Keratinocyte (primary cell): ENCODE measurements at regions not wholly inside any gene's neighbourhood (a gene's known extent, or its start where the extent isn't known, plus 50 kb on each side); places are given as distances from the start of the nearest gene placed in this dataset.

Experiments
- CTCF ChIP-seq, 3 experiments: IDR thresholded peaks in 1 of 3; conservative IDR thresholded peaks in 1 of 3; optimal IDR thresholded peaks in 1 of 3; 2 replicates in 2 of 3; 3 replicates in 1 of 3; pipeline versions ENCODE3 to v1.5.1; 2011; ENCODE audit warnings: low read length in 3 of 3, mild to moderate bottlenecking in 3 of 3, moderate library complexity in 2 of 3, control low read depth in 1 of 3, inconsistent platforms in 1 of 3; ENCODE audit not compliant: insufficient read depth in 2 of 3; ENCODE audit errors: extremely low read depth in 1 of 3
- EZH2 ChIP-seq: IDR thresholded peaks from one replicate; pipeline ENCODE4 v1.6.1; 2012; ENCODE audit warnings: inconsistent platforms, mild to moderate bottlenecking, low read length, moderate library complexity

- TF ChIP-seq CTCF (optimal IDR thresholded peaks at IDR 0.05 in 1 of 3, IDR thresholded peaks at IDR 0.05 in 1 of 3, conservative IDR thresholded peaks at IDR 0.05 in 1 of 3; ENCODE audit: extremely low read depth in 1 of 3, insufficient read depth in 2 of 3, low read length in 3 of 3) (no peak), EZH2 (no peak)
Observed at GRCh38 chr2:163077241-163077640, 238.7 kb upstream of the KCNH7 start.
